ENCODE measurements at regions not wholly inside any gene's neighbourhood (a gene's known extent, or its start where the extent isn't known, plus 50 kb on each side); places are given as distances from the start of the nearest gene placed in this dataset.

GRCh38 chr7:13794581-13794980, 194.9 kb downstream of the ETV1 start:
- DNase-seq (ENCODE audit: low read depth, low spot score): no peak
- H3K36me3 Mint-ChIP-seq (ENCODE audit: low read depth): peaks cover 7% of the 10 kb centered on the region
- no peak overlapping the region for H3K27ac Mint-ChIP-seq (ENCODE audit: unreplicated experiment)
- no peak overlapping the region for H3K4me3 Mint-ChIP-seq
- no peak for TF ChIP-seq CTCF (conservative IDR thresholded peaks at IDR 0.05)
- H3K4me1 Mint-ChIP-seq: no peaks in the 10 kb centered on the region
- peaks cover 14% of the 10 kb centered on the region for H3K9me3 Mint-ChIP-seq
- H3K27me3 Mint-ChIP-seq (ENCODE audit: low read depth): no peaks in the 10 kb centered on the region

- Mint-ChIP-seq H3K27ac (ENCODE audit: unreplicated experiment) (no peak overlapping the region), H3K9me3 (peaks cover 9% of the 10 kb centered on the region), H3K27me3 (ENCODE audit: low read depth) (no peaks in the 10 kb centered on the region), H3K4me1 (peaks cover 3% of the 10 kb centered on the region), H3K36me3 (ENCODE audit: low read depth) (peaks cover 9% of the 10 kb centered on the region), H3K4me3 (no peak overlapping the region)
- TF ChIP-seq CTCF (conservative IDR thresholded peaks at IDR 0.05): no peak
- DNase-seq (ENCODE audit: low read depth, low spot score): no peak
Measured at GRCh38 chr7:13797545-13797944, 191.9 kb downstream of the ETV1 start.

- Mint-ChIP-seq H3K9me3 (peaks cover 17% of the 10 kb centered on the region), H3K4me1 (peaks cover 17% of the 10 kb centered on the region), H3K36me3 (ENCODE audit: low read depth) (peaks cover 17% of the 10 kb centered on the region), H3K27ac (ENCODE audit: unreplicated experiment) (peak overlapping the region; percentile 37), H3K27me3 (ENCODE audit: low read depth) (no peaks in the 10 kb centered on the region), H3K4me3 (no peak overlapping the region)
- no peak for DNase-seq (ENCODE audit: low read depth, low spot score)
- no peak for TF ChIP-seq CTCF (conservative IDR thresholded peaks at IDR 0.05)
Measured at GRCh38 chr7:13800694-13801448, 188.6 kb downstream of the ETV1 start.

GRCh38 chr7:13801669-13802068, 187.8 kb downstream of the ETV1 start:
- Mint-ChIP-seq H3K27ac (ENCODE audit: unreplicated experiment) (no peak overlapping the region), H3K9me3 (peaks cover 20% of the 10 kb centered on the region), H3K36me3 (ENCODE audit: low read depth) (peaks cover 21% of the 10 kb centered on the region), H3K4me3 (no peak overlapping the region), H3K4me1 (peaks cover 21% of the 10 kb centered on the region), H3K27me3 (ENCODE audit: low read depth) (no peaks in the 10 kb centered on the region)
- TF ChIP-seq CTCF (conservative IDR thresholded peaks at IDR 0.05): no peak
- no peak for DNase-seq (ENCODE audit: low read depth, low spot score)

- H3K27me3 Mint-ChIP-seq (ENCODE audit: low read depth): no peaks in the 10 kb centered on the region
- peaks cover 18% of the 10 kb centered on the region for H3K36me3 Mint-ChIP-seq (ENCODE audit: low read depth)
- peaks cover 14% of the 10 kb centered on the region for H3K9me3 Mint-ChIP-seq
- no peak for TF ChIP-seq CTCF (conservative IDR thresholded peaks at IDR 0.05)
- H3K4me3 Mint-ChIP-seq: no peak overlapping the region
- H3K4me1 Mint-ChIP-seq: peaks cover 21% of the 10 kb centered on the region
- no peak overlapping the region for H3K27ac Mint-ChIP-seq (ENCODE audit: unreplicated experiment)
- no peak for DNase-seq (ENCODE audit: low read depth, low spot score)
Measured at GRCh38 chr7:13802651-13803050, 186.8 kb downstream of the ETV1 start.
